Right atrium auricular region (tissue), 2 donors: ENCODE measurements at regions not wholly inside any gene's neighbourhood (a gene's known extent, or its start where the extent isn't known, plus 50 kb on each side); places are given as distances from the start of the nearest gene placed in this dataset.

Experiments
- DNase-seq: peaks from one replicate; pipeline ENCODE4 v3.0.0-alpha.2; 2019; ENCODE audit warnings: low spot score
- H3K27ac ChIP-seq, 2 donors: fragments of 200-600 bp; sonication (generic); 1 replicate in 1 of 2; 2 replicates in 1 of 2; pipeline ENCODE4 v1.5.1; 2016 to 2019
- H3K27me3 ChIP-seq, 2 donors: fragments of 200-600 bp; sonication (generic); one replicate each; pipeline versions ENCODE4 v1.5.1 to v1.6.0; 2017 to 2019
- H3K36me3 ChIP-seq: fragments of 200-600 bp; sonication (generic); one replicate; pipeline ENCODE4 v1.5.1; 2016
- H3K4me1 ChIP-seq, 2 donors: fragments of 200-600 bp; sonication (generic); one replicate each; pipeline versions ENCODE4 v1.5.1 to v1.6.0; 2017 to 2019
- H3K4me3 ChIP-seq, 2 donors: fragments of 200-600 bp; sonication (generic); 1 replicate in 1 of 2; 2 replicates in 1 of 2; pipeline ENCODE4 v1.5.1; 2017 to 2019; ENCODE audit warnings: mild to moderate bottlenecking in 1 of 2, moderate library complexity in 1 of 2
- H3K9me3 ChIP-seq, 2 donors: fragments of 200-600 bp; sonication (generic); one replicate each; pipeline ENCODE4 v1.5.1; 2019
- TF ChIP-seq, protein P1 (sequence below), 2 donors: fragments of 200-600 bp; sonication (generic); IDR thresholded peaks; one replicate each; pipeline ENCODE4 v1.5.1; 2019; ENCODE audit warnings: antibody characterized with exemption in 2 of 2

DNA sequence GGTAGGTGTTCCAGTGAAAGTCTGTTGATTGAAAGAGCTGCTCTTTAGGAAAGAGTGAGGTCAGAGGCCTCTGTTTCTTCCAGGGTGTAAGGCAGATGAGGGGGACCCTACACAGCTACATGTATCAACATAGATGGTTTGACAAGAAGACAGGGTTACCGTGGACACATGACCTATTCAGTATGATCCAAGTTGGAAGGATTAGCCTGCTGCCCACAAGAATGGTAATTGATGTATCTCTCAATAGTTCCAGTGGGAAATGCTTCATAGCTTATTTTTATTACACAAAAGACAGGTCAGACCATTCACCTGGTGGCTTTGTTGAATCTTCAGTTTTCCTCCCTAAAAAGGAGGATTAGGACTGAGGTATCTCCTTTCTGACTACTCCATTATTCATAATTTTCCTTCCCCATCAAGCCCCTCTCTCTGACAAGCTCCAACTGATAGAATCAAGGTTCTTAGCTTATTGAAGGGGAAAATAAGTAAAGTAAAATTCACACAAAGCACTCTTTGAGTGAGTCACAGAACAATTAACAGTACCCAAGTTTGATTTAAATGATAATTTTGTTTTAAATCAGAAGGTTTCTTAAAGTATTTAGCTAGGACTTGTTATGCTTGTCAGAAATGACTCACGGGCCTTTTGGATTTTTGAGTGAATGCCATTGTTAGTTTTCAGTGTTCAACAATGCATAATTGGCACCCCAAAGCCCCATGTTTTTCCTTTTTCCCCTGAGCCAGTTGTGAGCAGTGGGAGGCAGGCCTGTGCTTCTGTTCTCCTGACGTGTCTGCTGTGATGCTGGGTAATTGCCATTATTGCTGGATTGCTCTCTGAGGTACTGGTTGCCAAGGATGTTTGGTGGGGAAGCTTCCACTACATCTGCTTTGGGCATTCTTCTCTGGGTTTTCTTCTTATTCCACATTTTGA lies 373.2 kb downstream of the DDX10 start:
- Histone ChIP-seq H3K36me3 (no peaks in the 10 kb centered on the region), H3K4me1 (no peaks in the 10 kb centered on the region), H3K9me3 (no peaks in the 10 kb centered on the region), H3K27me3 (no peaks in the 10 kb centered on the region), H3K27ac (no peak overlapping the region), H3K4me3 (no peak overlapping the region)
- no peak for DNase-seq
- TF ChIP-seq, protein P1, sequence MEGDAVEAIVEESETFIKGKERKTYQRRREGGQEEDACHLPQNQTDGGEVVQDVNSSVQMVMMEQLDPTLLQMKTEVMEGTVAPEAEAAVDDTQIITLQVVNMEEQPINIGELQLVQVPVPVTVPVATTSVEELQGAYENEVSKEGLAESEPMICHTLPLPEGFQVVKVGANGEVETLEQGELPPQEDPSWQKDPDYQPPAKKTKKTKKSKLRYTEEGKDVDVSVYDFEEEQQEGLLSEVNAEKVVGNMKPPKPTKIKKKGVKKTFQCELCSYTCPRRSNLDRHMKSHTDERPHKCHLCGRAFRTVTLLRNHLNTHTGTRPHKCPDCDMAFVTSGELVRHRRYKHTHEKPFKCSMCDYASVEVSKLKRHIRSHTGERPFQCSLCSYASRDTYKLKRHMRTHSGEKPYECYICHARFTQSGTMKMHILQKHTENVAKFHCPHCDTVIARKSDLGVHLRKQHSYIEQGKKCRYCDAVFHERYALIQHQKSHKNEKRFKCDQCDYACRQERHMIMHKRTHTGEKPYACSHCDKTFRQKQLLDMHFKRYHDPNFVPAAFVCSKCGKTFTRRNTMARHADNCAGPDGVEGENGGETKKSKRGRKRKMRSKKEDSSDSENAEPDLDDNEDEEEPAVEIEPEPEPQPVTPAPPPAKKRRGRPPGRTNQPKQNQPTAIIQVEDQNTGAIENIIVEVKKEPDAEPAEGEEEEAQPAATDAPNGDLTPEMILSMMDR (IDR thresholded peaks at IDR 0.05): no peak

DNA sequence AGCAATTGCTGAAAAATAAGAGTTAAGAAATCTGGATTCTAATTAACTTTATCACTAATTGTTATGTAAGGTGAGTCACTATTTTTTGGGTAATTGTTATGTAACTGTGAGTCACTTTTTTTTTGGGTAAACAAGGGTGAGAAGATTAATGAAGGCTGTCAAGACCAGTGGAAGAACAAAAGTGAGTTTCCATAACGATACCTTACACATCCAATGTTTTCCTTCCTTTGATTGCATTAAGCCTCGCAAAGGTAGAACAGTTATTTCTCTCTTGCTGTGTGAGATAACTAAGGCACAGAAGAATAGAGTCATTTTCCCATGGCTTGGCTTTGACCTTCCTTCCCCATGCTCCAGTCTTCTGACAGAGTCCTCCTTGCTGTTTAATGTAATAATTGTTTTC lies 374.7 kb downstream of the DDX10 start:
- TF ChIP-seq, protein P1 (IDR thresholded peaks at IDR 0.05): no peak
- H3K4me1 ChIP-seq: no peaks in the 10 kb centered on the region
- no peaks in the 10 kb centered on the region for H3K9me3 ChIP-seq
- H3K4me3 ChIP-seq: no peak overlapping the region
- no peak for DNase-seq
- no peaks in the 10 kb centered on the region for H3K27me3 ChIP-seq
- H3K36me3 ChIP-seq: no peaks in the 10 kb centered on the region
- H3K27ac ChIP-seq: no peak overlapping the region

DNA sequence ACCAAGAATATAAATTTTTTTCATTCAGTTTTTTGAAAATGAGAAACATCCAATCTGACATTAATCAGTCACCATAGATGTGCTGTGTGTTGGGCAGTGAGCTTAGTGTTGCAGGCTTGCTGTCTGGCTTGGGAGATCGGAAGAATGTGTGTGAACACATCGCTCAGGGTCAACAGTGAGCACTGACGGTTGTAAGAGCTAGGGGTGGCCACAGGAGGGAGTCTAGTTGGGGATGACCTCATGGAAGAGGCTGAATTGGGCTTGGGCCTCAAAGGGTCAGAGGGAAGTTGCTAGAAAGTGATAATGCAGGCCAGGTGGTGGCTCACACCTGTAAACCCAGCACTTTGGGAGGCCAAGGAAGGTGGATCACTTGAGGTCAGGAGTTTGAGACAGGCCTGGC lies 375.4 kb downstream of the DDX10 start:
- Histone ChIP-seq H3K9me3 (no peaks in the 10 kb centered on the region), H3K36me3 (no peaks in the 10 kb centered on the region), H3K4me1 (no peaks in the 10 kb centered on the region), H3K27ac (no peak overlapping the region), H3K4me3 (no peak overlapping the region), H3K27me3 (no peaks in the 10 kb centered on the region)
- no peak for DNase-seq
- TF ChIP-seq, protein P1 (IDR thresholded peaks at IDR 0.05): no peak

DNA sequence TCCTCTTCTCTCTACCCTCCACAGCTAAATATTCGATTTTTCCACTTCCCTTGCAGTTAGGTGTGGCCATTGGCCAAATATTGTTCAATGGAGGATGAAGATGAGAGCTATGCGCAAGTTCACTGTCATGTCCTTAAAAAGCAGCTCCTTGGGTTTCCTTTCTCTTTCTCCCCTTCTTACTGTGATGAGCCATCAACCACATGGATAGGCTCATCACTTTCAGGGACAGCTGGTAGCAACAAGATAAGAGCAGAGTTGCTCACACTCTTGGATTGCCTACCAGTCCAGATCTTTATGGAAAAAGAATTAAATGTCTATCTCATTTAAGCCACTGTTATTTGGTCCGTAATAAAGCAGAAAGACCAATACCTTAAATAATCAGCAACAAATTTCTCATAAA lies 377.0 kb downstream of the DDX10 start:
- no peak overlapping the region for H3K27ac ChIP-seq
- H3K9me3 ChIP-seq: no peaks in the 10 kb centered on the region
- TF ChIP-seq, protein P1 (IDR thresholded peaks at IDR 0.05): no peak
- no peaks in the 10 kb centered on the region for H3K27me3 ChIP-seq
- H3K4me3 ChIP-seq: no peak overlapping the region
- DNase-seq: no peak
- no peaks in the 10 kb centered on the region for H3K36me3 ChIP-seq
- H3K4me1 ChIP-seq: no peaks in the 10 kb centered on the region

DNA sequence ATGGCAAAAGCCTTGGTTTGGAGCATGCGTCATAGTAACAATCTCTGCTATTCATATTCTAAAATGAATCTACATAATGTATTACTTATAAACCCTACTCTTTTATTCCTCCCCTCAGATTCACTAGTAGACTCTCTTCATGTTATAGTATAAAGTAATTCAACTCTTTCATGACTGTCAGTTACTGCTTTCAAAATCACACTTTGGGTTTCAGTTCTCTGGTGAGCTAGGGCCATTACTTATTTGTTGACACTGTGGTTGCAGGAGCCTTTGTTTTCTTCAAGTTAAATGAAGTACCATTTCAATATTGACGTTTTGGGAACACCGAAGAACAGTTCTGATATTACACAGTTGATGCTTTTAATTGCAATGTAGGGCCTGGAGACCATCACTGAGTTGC lies 378.4 kb downstream of the DDX10 start:
- Histone ChIP-seq H3K27ac (no peak overlapping the region), H3K27me3 (no peaks in the 10 kb centered on the region), H3K4me1 (no peaks in the 10 kb centered on the region), H3K4me3 (no peak overlapping the region), H3K36me3 (no peaks in the 10 kb centered on the region), H3K9me3 (no peaks in the 10 kb centered on the region)
- DNase-seq: no peak
- TF ChIP-seq, protein P1 (IDR thresholded peaks at IDR 0.05): no peak
